C4-2B (cell line): ENCODE measurements at regions not wholly inside any gene's neighbourhood (a gene's known extent, or its start where the extent isn't known, plus 50 kb on each side); places are given as distances from the start of the nearest gene placed in this dataset.
"Not testable (repeated sequence)": the region's sequence is repeated elsewhere in the genome, so short reads cannot be mapped to it uniquely, and the experiment has no call there.

ENCODE experiments used
- H3K27ac ChIP-seq: fragments of 450-650 bp; 2 replicates; pipeline ENCODE4 v1.5.1; 2017
- ZFX ChIP-seq: fragments of 450-650 bp; IDR thresholded peaks from 2 replicates; pipeline ENCODE4 v1.6.1; 2017
- TF ChIP-seq, protein P1 (sequence below): fragments of 450-650 bp; conservative IDR thresholded peaks from 2 replicates; pipeline ENCODE4 v1.5.1; 2017; ENCODE audit warnings: mild to moderate bottlenecking

DNA sequence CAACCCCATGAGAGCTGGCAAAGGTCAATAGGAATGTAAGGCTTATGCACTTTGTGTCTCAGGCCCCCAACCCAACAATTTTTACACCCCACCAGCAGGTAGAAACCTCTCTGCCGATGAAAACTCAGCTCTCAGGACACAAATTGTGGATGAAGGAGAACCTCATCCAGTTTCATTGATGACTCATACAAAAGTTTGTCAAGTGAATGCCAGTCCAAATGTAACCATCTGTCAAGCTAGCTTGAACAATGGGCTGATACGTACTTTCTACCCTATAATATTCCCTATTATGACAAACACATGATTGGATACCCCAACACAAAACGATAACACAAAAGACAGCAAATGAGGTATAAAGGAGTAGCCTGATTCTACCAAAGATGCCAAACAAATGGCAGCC lies 321.2 kb upstream of the TMEFF2 start:
- no peak overlapping the region for H3K27ac ChIP-seq
- TF ChIP-seq ZFX, result no peak
- TF ChIP-seq, protein P1, sequence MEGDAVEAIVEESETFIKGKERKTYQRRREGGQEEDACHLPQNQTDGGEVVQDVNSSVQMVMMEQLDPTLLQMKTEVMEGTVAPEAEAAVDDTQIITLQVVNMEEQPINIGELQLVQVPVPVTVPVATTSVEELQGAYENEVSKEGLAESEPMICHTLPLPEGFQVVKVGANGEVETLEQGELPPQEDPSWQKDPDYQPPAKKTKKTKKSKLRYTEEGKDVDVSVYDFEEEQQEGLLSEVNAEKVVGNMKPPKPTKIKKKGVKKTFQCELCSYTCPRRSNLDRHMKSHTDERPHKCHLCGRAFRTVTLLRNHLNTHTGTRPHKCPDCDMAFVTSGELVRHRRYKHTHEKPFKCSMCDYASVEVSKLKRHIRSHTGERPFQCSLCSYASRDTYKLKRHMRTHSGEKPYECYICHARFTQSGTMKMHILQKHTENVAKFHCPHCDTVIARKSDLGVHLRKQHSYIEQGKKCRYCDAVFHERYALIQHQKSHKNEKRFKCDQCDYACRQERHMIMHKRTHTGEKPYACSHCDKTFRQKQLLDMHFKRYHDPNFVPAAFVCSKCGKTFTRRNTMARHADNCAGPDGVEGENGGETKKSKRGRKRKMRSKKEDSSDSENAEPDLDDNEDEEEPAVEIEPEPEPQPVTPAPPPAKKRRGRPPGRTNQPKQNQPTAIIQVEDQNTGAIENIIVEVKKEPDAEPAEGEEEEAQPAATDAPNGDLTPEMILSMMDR, result no peak

DNA sequence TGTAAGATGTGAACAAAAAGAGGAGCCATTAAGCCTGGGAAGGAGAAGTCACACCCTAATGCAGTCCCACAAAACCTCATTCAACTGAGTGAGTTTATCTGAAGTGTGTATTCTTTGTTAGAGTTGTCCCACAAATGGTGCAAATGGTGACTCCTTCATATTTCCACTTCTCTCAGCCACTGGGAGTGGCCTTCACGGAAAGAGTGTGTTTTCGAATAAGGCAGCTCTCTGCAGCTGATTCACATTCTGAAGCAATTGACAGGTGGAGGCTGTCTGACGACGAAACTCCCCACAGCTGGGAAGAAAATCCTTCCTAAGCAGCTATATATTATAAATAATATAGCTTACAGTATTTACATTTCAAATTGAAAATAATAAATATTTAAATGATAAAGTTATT lies 318.8 kb upstream of the TMEFF2 start:
- TF ChIP-seq, protein P1, result no peak
- no peak for TF ChIP-seq ZFX
- H3K27ac ChIP-seq, result no peak overlapping the region

DNA sequence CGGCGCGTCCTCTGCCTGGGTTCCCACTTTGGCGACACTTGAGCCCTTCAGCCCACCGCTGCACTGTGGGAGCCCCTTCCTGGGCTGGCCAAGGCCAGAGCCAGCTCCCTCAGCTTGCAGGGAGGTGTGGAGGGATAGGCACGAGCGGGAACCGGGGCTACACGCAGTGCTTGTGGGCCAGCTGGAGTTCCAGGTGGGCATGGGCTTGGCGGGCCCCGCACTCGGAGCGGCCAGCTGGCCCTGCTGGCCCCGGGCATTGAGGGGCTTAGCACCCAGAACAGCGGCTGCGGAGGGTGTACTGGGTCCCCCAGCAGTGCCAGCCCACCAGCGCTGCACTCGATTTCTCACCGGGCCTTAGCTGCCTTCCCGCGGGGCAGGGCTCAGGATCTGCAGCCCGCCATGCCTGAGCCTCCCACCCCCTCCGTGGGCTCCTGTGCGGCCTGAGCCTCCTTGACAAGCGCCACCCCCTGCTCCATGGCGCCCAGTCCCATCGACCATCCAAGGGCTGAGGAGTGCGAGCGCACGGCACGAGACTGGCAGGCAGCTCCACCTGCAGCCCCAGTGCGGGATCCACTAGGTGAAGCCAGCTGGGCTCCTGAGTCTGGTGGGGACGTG lies 313.2 kb upstream of the TMEFF2 start:
- not testable (repeated sequence) for H3K27ac ChIP-seq

DNA sequence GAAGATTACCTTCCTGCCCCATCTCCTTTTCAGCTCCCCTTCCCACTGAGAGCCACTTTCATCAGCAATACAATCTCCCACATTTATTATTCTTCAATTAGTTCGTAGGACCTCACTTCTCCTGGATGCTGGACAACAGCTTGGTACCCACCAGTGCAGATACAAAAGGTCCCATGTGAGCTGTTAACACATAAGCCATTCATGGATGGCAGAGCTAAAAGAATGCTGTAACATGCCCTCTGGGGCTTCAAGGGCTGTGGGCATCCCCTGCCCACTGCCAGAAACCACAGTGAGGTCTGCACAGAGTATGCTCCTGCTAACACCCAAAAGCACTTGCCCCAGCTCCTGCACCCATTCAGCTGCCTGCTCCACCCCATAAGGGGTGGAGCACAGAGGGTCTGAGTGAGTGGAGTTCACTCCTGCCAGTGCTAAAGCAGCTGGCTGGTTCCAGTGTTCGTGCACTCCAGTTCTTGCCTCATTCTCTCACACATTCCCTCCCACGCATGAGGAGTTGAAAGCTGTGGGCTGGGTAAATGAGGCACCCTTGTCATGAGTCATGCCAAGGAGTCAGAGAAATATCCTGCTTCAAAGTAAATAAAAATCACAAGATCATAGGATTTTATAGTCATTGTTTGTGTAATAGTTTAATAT lies 305.9 kb upstream of the TMEFF2 start:
- peak overlapping the region; percentile 67 for H3K27ac ChIP-seq

DNA sequence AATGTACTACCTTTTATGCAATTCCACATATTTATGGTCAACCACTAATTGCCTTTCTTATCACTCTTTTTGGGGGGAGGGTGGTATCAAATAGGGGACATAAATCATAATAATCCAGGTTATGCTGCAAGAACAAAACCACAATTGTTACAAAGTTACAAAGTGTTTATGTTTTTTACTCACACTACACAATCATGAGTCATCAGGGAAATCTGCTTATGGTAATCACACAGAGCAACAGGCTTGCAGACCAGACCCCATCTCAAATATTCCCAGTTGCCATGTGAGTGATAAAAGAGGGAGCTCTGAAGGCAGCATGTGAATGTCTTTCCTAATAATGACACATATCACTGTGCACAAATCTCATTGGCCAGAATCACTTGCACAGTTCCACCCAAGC lies 304.7 kb upstream of the TMEFF2 start:
- no peak for TF ChIP-seq ZFX
- TF ChIP-seq, protein P1, result no peak
- H3K27ac ChIP-seq, result no peak overlapping the region

More for the DNA sequence above, 305.9 kb upstream of the TMEFF2 start:
- no peak for TF ChIP-seq ZFX
- TF ChIP-seq, protein P1, result no peak

DNA sequence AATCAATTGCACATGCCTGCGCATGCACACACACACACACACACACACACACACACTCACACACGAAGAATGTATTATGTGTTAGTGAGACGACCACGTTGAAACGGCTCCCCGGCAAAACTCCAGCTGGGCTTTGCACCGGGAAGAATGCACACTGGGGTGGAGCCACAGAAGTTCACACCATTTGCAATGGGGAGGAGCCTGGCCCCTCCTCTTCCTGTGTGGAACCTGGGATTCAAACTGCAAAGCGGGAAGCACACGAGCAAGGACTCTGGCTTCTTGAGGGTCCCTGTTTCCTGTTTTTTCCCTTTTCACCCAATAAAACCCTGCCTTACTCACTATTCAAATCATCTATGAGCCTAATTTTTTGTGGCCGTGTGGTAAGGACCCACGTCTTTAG lies 304.0 kb upstream of the TMEFF2 start:
- no peak overlapping the region for H3K27ac ChIP-seq
- TF ChIP-seq, protein P1, result no peak
- TF ChIP-seq ZFX, result no peak

DNA sequence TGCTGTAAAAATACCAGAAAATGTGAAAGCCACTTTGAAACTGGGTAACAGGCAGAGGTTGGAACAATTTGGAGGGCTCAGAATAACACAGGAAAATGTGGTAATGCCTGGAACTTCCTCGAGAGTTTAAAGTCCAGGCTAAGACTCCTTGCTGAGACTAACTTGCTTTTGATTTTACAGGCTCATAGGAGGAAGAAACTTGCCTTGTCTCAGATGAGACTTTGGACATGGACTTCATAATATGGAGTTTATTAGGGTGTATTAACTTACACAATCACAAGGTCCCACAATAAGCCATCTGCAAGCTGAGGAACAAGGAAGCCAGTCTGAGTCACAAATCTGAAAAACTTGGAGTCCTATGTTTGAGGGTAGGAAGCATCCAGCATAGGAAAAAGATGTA lies 293.4 kb upstream of the TMEFF2 start:
- H3K27ac ChIP-seq, result not testable (repeated sequence)

DNA sequence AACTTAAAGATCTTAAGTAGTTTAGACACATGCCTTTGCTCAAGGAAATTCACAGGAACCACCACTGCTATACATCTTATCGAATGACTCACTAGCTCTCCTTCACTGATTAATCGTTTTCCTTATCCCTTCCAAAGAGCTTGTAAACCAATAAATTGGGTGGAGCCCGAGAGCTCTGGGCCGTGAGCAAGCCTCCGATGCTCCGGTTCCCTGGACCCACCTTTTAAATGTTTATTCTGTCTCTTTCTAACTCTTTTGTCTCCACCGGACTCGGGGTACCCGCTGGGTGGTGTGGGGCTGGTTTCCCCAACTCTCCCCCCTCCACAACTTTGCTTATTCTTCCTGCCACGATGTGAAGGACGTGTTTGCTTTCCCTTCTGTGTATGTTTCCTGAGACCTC lies 292.9 kb upstream of the TMEFF2 start:
- no peak overlapping the region for H3K27ac ChIP-seq
- TF ChIP-seq, protein P1, result no peak
- TF ChIP-seq ZFX, result no peak
